ENCODE measurements at regions not wholly inside any gene's neighbourhood (a gene's known extent, or its start where the extent isn't known, plus 50 kb on each side); places are given as distances from the start of the nearest gene placed in this dataset.

DNA sequence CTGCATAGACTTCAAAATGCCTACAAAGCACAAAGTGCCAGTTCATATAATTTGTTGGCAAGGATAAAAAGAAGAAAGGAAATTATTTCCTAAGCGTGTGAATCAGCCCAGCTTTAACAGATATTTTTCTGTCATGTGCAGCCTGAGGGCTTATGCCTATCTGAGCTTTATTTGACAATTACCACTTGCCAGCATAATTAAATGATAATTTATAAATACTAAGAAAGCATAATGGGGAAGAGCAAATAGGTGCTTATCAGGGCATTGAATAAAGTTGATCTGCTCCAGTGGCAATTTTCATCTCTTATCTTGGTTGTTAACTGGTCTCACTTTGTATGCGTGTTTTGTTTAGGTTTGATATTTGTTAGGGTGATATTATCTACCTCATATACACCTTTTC lies 313.4 kb upstream of the DNAJC19 start:
- Mint-ChIP-seq H3K4me1 (ENCODE audit: low read depth) (peaks cover 9% of the 10 kb centered on the region), H3K27me3 (peaks cover 49% of the 10 kb centered on the region), H3K36me3 (ENCODE audit: insufficient read depth) (no peaks in the 10 kb centered on the region), H3K9me3 (ENCODE audit: low read depth) (peaks cover 7% of the 10 kb centered on the region), H3K27ac (no peak overlapping the region), H3K4me3 (ENCODE audit: low read depth) (no peak overlapping the region)
- DNase-seq (ENCODE audit: low spot score, unreplicated experiment), result no peak
- TF ChIP-seq, protein P1, sequence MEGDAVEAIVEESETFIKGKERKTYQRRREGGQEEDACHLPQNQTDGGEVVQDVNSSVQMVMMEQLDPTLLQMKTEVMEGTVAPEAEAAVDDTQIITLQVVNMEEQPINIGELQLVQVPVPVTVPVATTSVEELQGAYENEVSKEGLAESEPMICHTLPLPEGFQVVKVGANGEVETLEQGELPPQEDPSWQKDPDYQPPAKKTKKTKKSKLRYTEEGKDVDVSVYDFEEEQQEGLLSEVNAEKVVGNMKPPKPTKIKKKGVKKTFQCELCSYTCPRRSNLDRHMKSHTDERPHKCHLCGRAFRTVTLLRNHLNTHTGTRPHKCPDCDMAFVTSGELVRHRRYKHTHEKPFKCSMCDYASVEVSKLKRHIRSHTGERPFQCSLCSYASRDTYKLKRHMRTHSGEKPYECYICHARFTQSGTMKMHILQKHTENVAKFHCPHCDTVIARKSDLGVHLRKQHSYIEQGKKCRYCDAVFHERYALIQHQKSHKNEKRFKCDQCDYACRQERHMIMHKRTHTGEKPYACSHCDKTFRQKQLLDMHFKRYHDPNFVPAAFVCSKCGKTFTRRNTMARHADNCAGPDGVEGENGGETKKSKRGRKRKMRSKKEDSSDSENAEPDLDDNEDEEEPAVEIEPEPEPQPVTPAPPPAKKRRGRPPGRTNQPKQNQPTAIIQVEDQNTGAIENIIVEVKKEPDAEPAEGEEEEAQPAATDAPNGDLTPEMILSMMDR (IDR thresholded peaks at IDR 0.05; ENCODE audit: unreplicated experiment), result no peak

DNA sequence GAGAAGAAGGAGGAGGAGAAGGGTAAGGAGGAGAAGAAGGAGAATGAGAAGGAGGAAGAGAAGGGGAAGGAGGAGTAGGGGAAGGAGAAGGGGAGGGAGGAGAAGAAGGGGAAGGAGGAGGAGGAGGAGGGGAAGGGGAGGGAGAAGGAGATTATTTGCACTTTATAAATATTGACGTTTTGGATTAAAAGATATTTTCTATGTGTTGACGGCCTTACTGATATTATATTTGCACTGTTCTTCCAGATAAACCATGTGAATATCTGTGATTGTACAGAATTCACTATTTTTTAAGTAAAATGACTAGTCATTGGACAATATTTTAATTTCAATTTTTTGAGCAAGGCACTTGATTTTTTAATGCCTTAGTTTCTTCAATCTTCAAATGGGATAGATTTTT lies 310.5 kb upstream of the DNAJC19 start:
- DNase-seq (ENCODE audit: low spot score, unreplicated experiment), result no peak
- Mint-ChIP-seq H3K9me3 (ENCODE audit: low read depth) (no peaks in the 10 kb centered on the region), H3K36me3 (ENCODE audit: insufficient read depth) (no peaks in the 10 kb centered on the region), H3K27ac (no peak overlapping the region), H3K4me3 (ENCODE audit: low read depth) (no peak overlapping the region), H3K27me3 (peaks cover 47% of the 10 kb centered on the region), H3K4me1 (ENCODE audit: low read depth) (peaks cover 9% of the 10 kb centered on the region)
- TF ChIP-seq, protein P1 (IDR thresholded peaks at IDR 0.05; ENCODE audit: unreplicated experiment), result no peak

DNA sequence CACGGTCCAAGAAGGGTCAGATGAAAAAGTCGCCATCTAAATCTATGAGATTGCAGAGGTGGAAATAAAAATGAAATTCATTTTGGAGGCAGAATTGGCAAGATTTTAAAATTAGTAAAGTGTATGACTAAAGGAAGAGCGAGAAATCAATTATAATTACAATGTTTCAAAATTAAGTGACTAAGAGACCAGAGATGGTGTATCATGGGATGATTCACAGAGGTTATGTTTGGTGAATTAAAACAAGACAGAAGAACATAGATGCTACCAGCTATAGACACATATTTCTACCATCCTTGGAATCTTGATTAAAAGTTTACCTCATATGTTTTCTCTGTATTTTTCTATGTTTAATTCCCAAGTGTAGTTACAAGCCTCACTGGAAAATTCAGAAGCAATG lies 308.9 kb upstream of the DNAJC19 start:
- Mint-ChIP-seq H3K9me3 (ENCODE audit: low read depth) (no peaks in the 10 kb centered on the region), H3K36me3 (ENCODE audit: insufficient read depth) (no peaks in the 10 kb centered on the region), H3K27ac (no peak overlapping the region), H3K4me3 (ENCODE audit: low read depth) (no peak overlapping the region), H3K27me3 (peaks cover 41% of the 10 kb centered on the region), H3K4me1 (ENCODE audit: low read depth) (peaks cover 7% of the 10 kb centered on the region)
- TF ChIP-seq, protein P1 (IDR thresholded peaks at IDR 0.05; ENCODE audit: unreplicated experiment), result no peak
- DNase-seq (ENCODE audit: low spot score, unreplicated experiment), result no peak

DNA sequence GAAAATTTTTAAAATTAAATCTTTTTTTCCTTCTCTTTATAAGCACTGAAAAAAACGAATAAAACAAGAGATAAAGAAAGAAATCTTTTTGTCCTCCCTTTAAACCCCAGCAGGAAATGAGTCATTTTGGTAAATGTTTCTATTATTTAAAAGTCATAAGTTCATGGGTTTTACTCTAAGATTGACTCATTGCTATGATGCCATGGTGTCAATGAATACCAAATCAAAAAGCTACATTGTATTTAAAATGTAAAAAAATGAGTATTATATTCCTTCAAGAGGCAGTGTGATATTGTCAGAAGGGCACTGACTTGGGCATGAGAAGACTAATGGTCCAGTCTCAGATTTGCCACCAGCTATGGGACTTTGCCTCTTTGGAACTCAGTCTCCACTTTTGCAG lies 303.4 kb upstream of the DNAJC19 start:
- Mint-ChIP-seq H3K4me3 (ENCODE audit: low read depth) (no peak overlapping the region), H3K36me3 (ENCODE audit: insufficient read depth) (no peaks in the 10 kb centered on the region), H3K27ac (no peak overlapping the region), H3K4me1 (ENCODE audit: low read depth) (no peaks in the 10 kb centered on the region), H3K9me3 (ENCODE audit: low read depth) (no peaks in the 10 kb centered on the region), H3K27me3 (peaks cover 15% of the 10 kb centered on the region)
- TF ChIP-seq, protein P1 (IDR thresholded peaks at IDR 0.05; ENCODE audit: unreplicated experiment), result no peak
- DNase-seq (ENCODE audit: low spot score, unreplicated experiment), result no peak

DNA sequence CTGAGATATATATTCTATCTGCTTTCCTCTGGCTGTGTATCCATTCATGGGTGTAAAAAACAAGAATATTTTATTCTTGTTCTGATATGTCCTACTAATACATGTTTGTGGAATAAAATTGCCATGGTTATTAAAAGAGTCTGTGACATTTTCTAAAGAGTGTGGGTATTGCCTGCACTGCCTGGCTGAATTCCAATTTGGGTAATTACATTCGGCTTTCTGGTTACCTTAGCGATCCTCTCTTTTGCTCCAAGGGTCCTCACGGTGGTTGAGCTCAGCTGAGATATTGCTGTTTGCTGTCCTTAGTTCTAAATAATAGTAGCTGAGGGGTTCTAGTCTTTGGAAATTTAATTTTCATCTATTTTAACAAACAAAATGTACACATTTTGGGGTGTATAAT lies 301.4 kb upstream of the DNAJC19 start:
- no peaks in the 10 kb centered on the region for H3K4me1 Mint-ChIP-seq (ENCODE audit: low read depth)

More for the DNA sequence above, 301.4 kb upstream of the DNAJC19 start:
- no peak overlapping the region for H3K27ac Mint-ChIP-seq
- peaks cover 3% of the 10 kb centered on the region for H3K27me3 Mint-ChIP-seq
- no peak for DNase-seq (ENCODE audit: low spot score, unreplicated experiment)
- no peaks in the 10 kb centered on the region for H3K9me3 Mint-ChIP-seq (ENCODE audit: low read depth)
- TF ChIP-seq, protein P1 (IDR thresholded peaks at IDR 0.05; ENCODE audit: unreplicated experiment), result no peak
- H3K36me3 Mint-ChIP-seq (ENCODE audit: insufficient read depth), result no peaks in the 10 kb centered on the region
- H3K4me3 Mint-ChIP-seq (ENCODE audit: low read depth), result no peak overlapping the region
